Lung (tissue), 11 donors: ENCODE measurements at regions not wholly inside any gene's neighbourhood (a gene's known extent, or its start where the extent isn't known, plus 50 kb on each side); places are given as distances from the start of the nearest gene placed in this dataset.

Experiments used
- ATAC-seq: fragments of 200-7000 bp; cut with Tn5 transposase; one replicate; pipeline ENCODE4 v1.9.1; 2020; ENCODE audit warnings: moderate number of reproducible peaks; ENCODE audit not compliant: insufficient read depth, low FRiP score
- DNase-seq, 3 donors: peaks; one replicate each; pipeline ENCODE4 v3.0.0-alpha.2; 2013 to 2017
- H3K27ac ChIP-seq, 2 donors: one replicate each; pipeline ENCODE4 v1.5.1; 2013; ENCODE audit warnings: mild to moderate bottlenecking in 2 of 2, moderate library complexity in 2 of 2, control low read depth in 1 of 2, inconsistent platforms in 1 of 2, low read depth in 1 of 2, low read length in 1 of 2
- H3K27me3 ChIP-seq, 3 donors: one replicate each; pipeline ENCODE4 v1.5.1; 2013; ENCODE audit warnings: low read length in 2 of 3; ENCODE audit not compliant: control insufficient read depth in 3 of 3, insufficient read depth in 3 of 3
- H3K36me3 ChIP-seq, 4 donors: one replicate each; pipeline ENCODE4 v1.5.1; 2013; ENCODE audit warnings: low read length in 4 of 4, mild to moderate bottlenecking in 1 of 4, moderate library complexity in 1 of 4; ENCODE audit not compliant: control insufficient read depth in 4 of 4, insufficient read depth in 4 of 4
- H3K4me1 ChIP-seq, 5 donors: one replicate each; pipeline ENCODE4 v1.5.1; 2013; ENCODE audit warnings: low read length in 5 of 5, mild to moderate bottlenecking in 2 of 5, moderate library complexity in 1 of 5; ENCODE audit not compliant: control insufficient read depth in 5 of 5, insufficient read depth in 5 of 5
- H3K4me3 ChIP-seq: one replicate; pipeline ENCODE4 v1.5.1; 2013; ENCODE audit warnings: mild to moderate bottlenecking, control low read depth, moderate library complexity
- H3K9ac ChIP-seq, 2 donors: one replicate each; pipeline ENCODE4 v1.5.1; 2013; ENCODE audit warnings: low read length in 2 of 2, control low read depth in 1 of 2; ENCODE audit not compliant: insufficient read depth in 1 of 2
- H3K9me3 ChIP-seq, 4 donors: one replicate each; pipeline ENCODE4 v1.5.1; 2013; ENCODE audit warnings: low read length in 3 of 4, mild to moderate bottlenecking in 1 of 4, moderate library complexity in 1 of 4; ENCODE audit not compliant: control insufficient read depth in 4 of 4, insufficient read depth in 3 of 4
- WGBS, 2 donors: extraction: QIAGEN DNeasy Blood & Tissue Kit; methylation state at CpG; one replicate each; pipeline ENCODE4 v1.1.7; 2013; 5-methylcytosine and 5-hydroxymethylcytosine counted together
- TF ChIP-seq, protein P1 (sequence below): IDR thresholded peaks from 2 replicates; pipeline ENCODE4 v1.5.1; 2012; ENCODE audit warnings: mild to moderate bottlenecking; ENCODE audit errors: control extremely low read depth, extremely low read depth
- donor health status: control.
- donor health status: control.
- donor health status: Bipolar disorder and iron deficiency.
- donor health status: healthy.
- donor health status: DM: yes; HTN: yes; CAD: no.

GRCh38 chr4:147401221-147401620 is 79.7 kb upstream of the EDNRA start:
- no peak overlapping the region for H3K9ac ChIP-seq
- DNase-seq: no peak

GRCh38 chr4:147407261-147408045 is 73.4 kb upstream of the EDNRA start:
- Histone ChIP-seq H3K4me3 (no peak overlapping the region), H3K9me3 (peaks cover 0 to 3% (median 1%) of the 10 kb centered on the region in 4 donors), H3K27me3 (no peaks in the 10 kb centered on the region), H3K36me3 (no peaks in the 10 kb centered on the region), H3K9ac (no peak overlapping the region), H3K4me1 (peaks cover 0 to 3% (median 0%) of the 10 kb centered on the region in 5 donors), H3K27ac (no peak overlapping the region)
- 41 to 47% methylated on average over 5 of the region's 5 CpGs for WGBS, 2 donors
- ATAC-seq (no peak), DNase-seq (no peak)
- TF ChIP-seq, protein P1, sequence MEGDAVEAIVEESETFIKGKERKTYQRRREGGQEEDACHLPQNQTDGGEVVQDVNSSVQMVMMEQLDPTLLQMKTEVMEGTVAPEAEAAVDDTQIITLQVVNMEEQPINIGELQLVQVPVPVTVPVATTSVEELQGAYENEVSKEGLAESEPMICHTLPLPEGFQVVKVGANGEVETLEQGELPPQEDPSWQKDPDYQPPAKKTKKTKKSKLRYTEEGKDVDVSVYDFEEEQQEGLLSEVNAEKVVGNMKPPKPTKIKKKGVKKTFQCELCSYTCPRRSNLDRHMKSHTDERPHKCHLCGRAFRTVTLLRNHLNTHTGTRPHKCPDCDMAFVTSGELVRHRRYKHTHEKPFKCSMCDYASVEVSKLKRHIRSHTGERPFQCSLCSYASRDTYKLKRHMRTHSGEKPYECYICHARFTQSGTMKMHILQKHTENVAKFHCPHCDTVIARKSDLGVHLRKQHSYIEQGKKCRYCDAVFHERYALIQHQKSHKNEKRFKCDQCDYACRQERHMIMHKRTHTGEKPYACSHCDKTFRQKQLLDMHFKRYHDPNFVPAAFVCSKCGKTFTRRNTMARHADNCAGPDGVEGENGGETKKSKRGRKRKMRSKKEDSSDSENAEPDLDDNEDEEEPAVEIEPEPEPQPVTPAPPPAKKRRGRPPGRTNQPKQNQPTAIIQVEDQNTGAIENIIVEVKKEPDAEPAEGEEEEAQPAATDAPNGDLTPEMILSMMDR: no peak

More at GRCh38 chr4:147401221-147401620, 79.7 kb upstream of the EDNRA start:
- peaks cover 0 to 3% (median 1%) of the 10 kb centered on the region in 4 donors for H3K9me3 ChIP-seq
- H3K4me3 ChIP-seq: no peak overlapping the region
- peaks cover 0 to 5% (median 0%) of the 10 kb centered on the region in 5 donors for H3K4me1 ChIP-seq
- no peak overlapping the region for H3K27ac ChIP-seq
- 70 to 84% methylated on average over 5 of the region's 5 CpGs for WGBS, 2 donors
- H3K27me3 ChIP-seq: no peaks in the 10 kb centered on the region
- no peak for ATAC-seq
- TF ChIP-seq, protein P1: no peak
- no peaks in the 10 kb centered on the region for H3K36me3 ChIP-seq

GRCh38 chr4:147408189-147408588 is 72.7 kb upstream of the EDNRA start:
- TF ChIP-seq, protein P1: no peak
- no peak overlapping the region for H3K9ac ChIP-seq
- H3K4me3 ChIP-seq: no peak overlapping the region
- H3K36me3 ChIP-seq: no peaks in the 10 kb centered on the region
- no peaks in the 10 kb centered on the region for H3K27me3 ChIP-seq
- no peak for ATAC-seq
- DNase-seq: no peak
- peaks cover 0 to 3% (median 1%) of the 10 kb centered on the region in 4 donors for H3K9me3 ChIP-seq
- H3K27ac ChIP-seq: no peak overlapping the region
- H3K4me1 ChIP-seq: peaks cover 0 to 3% (median 0%) of the 10 kb centered on the region in 5 donors
